Skeletal muscle satellite cell (primary cell): ENCODE measurements at regions not wholly inside any gene's neighbourhood (a gene's known extent, or its start where the extent isn't known, plus 50 kb on each side); places are given as distances from the start of the nearest gene placed in this dataset.
"Not testable (repeated sequence)": the region's sequence is repeated elsewhere in the genome, so short reads cannot be mapped to it uniquely, and the experiment has no call there.

Experiments
- H3K27me3 ChIP-seq: 2 replicates; pipeline ENCODE4 v1.7.0; 2013; ENCODE audit warnings: low read length; ENCODE audit not compliant: control insufficient read depth, insufficient read depth
- H3K36me3 ChIP-seq: 2 replicates; pipeline ENCODE4 v1.7.0; 2013; ENCODE audit warnings: mild to moderate bottlenecking, control low read depth, low read length; ENCODE audit not compliant: insufficient read depth
- H3K4me1 ChIP-seq: 2 replicates; pipeline ENCODE4 v1.7.0; 2013; ENCODE audit warnings: low read length; ENCODE audit not compliant: control insufficient read depth, insufficient read depth
- H3K4me2 ChIP-seq: 2 replicates; pipeline ENCODE4 v1.7.0; 2013; ENCODE audit warnings: mild to moderate bottlenecking, low read length
- H3K4me3 ChIP-seq: 2 replicates; pipeline ENCODE4 v1.7.0; 2013; ENCODE audit warnings: low read length
- H3K9ac ChIP-seq: 2 replicates; pipeline ENCODE4 v1.7.0; 2013; ENCODE audit warnings: mild to moderate bottlenecking, low read depth, low read length, moderate library complexity
- H3K9me3 ChIP-seq: replicated peaks from 2 replicates; pipeline ENCODE4 v1.7.0; 2013; ENCODE audit warnings: mild to moderate bottlenecking, control low read depth, low read length

GRCh38 chr4:43550981-43551627 is 658.6 kb downstream of the GRXCR1 start:
- Histone ChIP-seq H3K27me3 (no peaks in the 10 kb centered on the region), H3K4me3 (no peak overlapping the region), H3K9ac (no peak overlapping the region), H3K4me2 (no peak overlapping the region), H3K36me3 (no peaks in the 10 kb centered on the region), H3K9me3 (no peaks in the 10 kb centered on the region), H3K4me1 (no peaks in the 10 kb centered on the region)

GRCh38 chr4:43556262-43556661 is 663.7 kb downstream of the GRXCR1 start:
- H3K4me3 ChIP-seq, result no peak overlapping the region
- no peak overlapping the region for H3K4me2 ChIP-seq
- H3K27me3 ChIP-seq, result no peaks in the 10 kb centered on the region
- peaks cover 3% of the 10 kb centered on the region for H3K9me3 ChIP-seq
- H3K4me1 ChIP-seq, result no peaks in the 10 kb centered on the region
- H3K36me3 ChIP-seq, result no peaks in the 10 kb centered on the region
- no peak overlapping the region for H3K9ac ChIP-seq

- H3K27me3 ChIP-seq, result no peaks in the 10 kb centered on the region
- H3K4me1 ChIP-seq, result no peaks in the 10 kb centered on the region
- no peak overlapping the region for H3K4me3 ChIP-seq
- H3K36me3 ChIP-seq, result no peaks in the 10 kb centered on the region
- H3K4me2 ChIP-seq, result no peak overlapping the region
- H3K9me3 ChIP-seq, result peaks cover 3% of the 10 kb centered on the region
- no peak overlapping the region for H3K9ac ChIP-seq
Observed at GRCh38 chr4:43560047-43560446, 667.5 kb downstream of the GRXCR1 start.

- H3K9me3 ChIP-seq, result no peaks in the 10 kb centered on the region
- no peaks in the 10 kb centered on the region for H3K27me3 ChIP-seq
- H3K4me1 ChIP-seq, result no peaks in the 10 kb centered on the region
- no peak overlapping the region for H3K4me2 ChIP-seq
- no peaks in the 10 kb centered on the region for H3K36me3 ChIP-seq
- no peak overlapping the region for H3K4me3 ChIP-seq
- no peak overlapping the region for H3K9ac ChIP-seq
Observed at GRCh38 chr4:43564107-43564506, 671.6 kb downstream of the GRXCR1 start.

- no peak overlapping the region for H3K9ac ChIP-seq
- H3K27me3 ChIP-seq, result no peaks in the 10 kb centered on the region
- H3K9me3 ChIP-seq, result no peaks in the 10 kb centered on the region
- no peaks in the 10 kb centered on the region for H3K4me1 ChIP-seq
- no peak overlapping the region for H3K4me3 ChIP-seq
- H3K4me2 ChIP-seq, result no peak overlapping the region
- H3K36me3 ChIP-seq, result no peaks in the 10 kb centered on the region
Observed at GRCh38 chr4:43564591-43564990, 672.1 kb downstream of the GRXCR1 start.

GRCh38 chr4:43567644-43568043 is 675.1 kb downstream of the GRXCR1 start:
- no peaks in the 10 kb centered on the region for H3K9me3 ChIP-seq
- H3K4me3 ChIP-seq, result no peak overlapping the region
- H3K4me1 ChIP-seq, result no peaks in the 10 kb centered on the region
- no peaks in the 10 kb centered on the region for H3K27me3 ChIP-seq
- no peak overlapping the region for H3K4me2 ChIP-seq
- H3K36me3 ChIP-seq, result no peaks in the 10 kb centered on the region
- H3K9ac ChIP-seq, result no peak overlapping the region

GRCh38 chr4:43586813-43587212 is 694.3 kb downstream of the GRXCR1 start:
- no peaks in the 10 kb centered on the region for H3K4me1 ChIP-seq

GRCh38 chr4:43587758-43588157 is 695.2 kb downstream of the GRXCR1 start:
- Histone ChIP-seq H3K36me3 (no peaks in the 10 kb centered on the region), H3K9ac (no peak overlapping the region), H3K4me2 (no peak overlapping the region), H3K9me3 (no peaks in the 10 kb centered on the region), H3K4me1 (no peaks in the 10 kb centered on the region), H3K4me3 (no peak overlapping the region), H3K27me3 (no peaks in the 10 kb centered on the region)

More at GRCh38 chr4:43586813-43587212, 694.3 kb downstream of the GRXCR1 start:
- Histone ChIP-seq H3K9ac (no peak overlapping the region), H3K27me3 (no peaks in the 10 kb centered on the region), H3K4me3 (no peak overlapping the region), H3K4me2 (no peak overlapping the region), H3K9me3 (no peaks in the 10 kb centered on the region), H3K36me3 (no peaks in the 10 kb centered on the region)

GRCh38 chr4:43607400-43607799 is 714.9 kb downstream of the GRXCR1 start:
- Histone ChIP-seq H3K36me3 (no peaks in the 10 kb centered on the region), H3K27me3 (no peaks in the 10 kb centered on the region), H3K9ac (no peak overlapping the region), H3K9me3 (no peaks in the 10 kb centered on the region), H3K4me2 (no peak overlapping the region), H3K4me1 (no peaks in the 10 kb centered on the region), H3K4me3 (no peak overlapping the region)

GRCh38 chr4:43607827-43608461 is 715.4 kb downstream of the GRXCR1 start:
- H3K9ac ChIP-seq, result no peak overlapping the region
- no peaks in the 10 kb centered on the region for H3K4me1 ChIP-seq
- H3K36me3 ChIP-seq, result no peaks in the 10 kb centered on the region
- no peaks in the 10 kb centered on the region for H3K9me3 ChIP-seq
- no peak overlapping the region for H3K4me3 ChIP-seq
- H3K4me2 ChIP-seq, result no peak overlapping the region
- no peaks in the 10 kb centered on the region for H3K27me3 ChIP-seq

- no peaks in the 10 kb centered on the region for H3K36me3 ChIP-seq
- H3K27me3 ChIP-seq, result no peaks in the 10 kb centered on the region
- no peak overlapping the region for H3K9ac ChIP-seq
- H3K4me2 ChIP-seq, result no peak overlapping the region
- H3K4me1 ChIP-seq, result no peaks in the 10 kb centered on the region
- H3K9me3 ChIP-seq, result no peaks in the 10 kb centered on the region
- no peak overlapping the region for H3K4me3 ChIP-seq
Observed at GRCh38 chr4:43619219-43619618, 726.7 kb downstream of the GRXCR1 start.

GRCh38 chr4:43637893-43638292 is 745.4 kb downstream of the GRXCR1 start:
- not testable (repeated sequence) for H3K4me3 ChIP-seq, H3K4me1 ChIP-seq, H3K9ac ChIP-seq, H3K9me3 ChIP-seq, H3K36me3 ChIP-seq, H3K4me2 ChIP-seq, H3K27me3 ChIP-seq
